GM19043 (cell line): ENCODE measurements at regions not wholly inside any gene's neighbourhood (a gene's known extent, or its start where the extent isn't known, plus 50 kb on each side); places are given as distances from the start of the nearest gene placed in this dataset.
"Not testable (repeated sequence)": the region's sequence is repeated elsewhere in the genome, so short reads cannot be mapped to it uniquely, and the experiment has no call there.

Source experiments
- ATAC-seq: cut with Tn5 transposase; IDR thresholded peaks from one replicate; pipeline ENCODE4 v1.9.1; 2021; ENCODE audit warnings: low read depth; ENCODE audit not compliant: unreplicated experiment

DNA sequence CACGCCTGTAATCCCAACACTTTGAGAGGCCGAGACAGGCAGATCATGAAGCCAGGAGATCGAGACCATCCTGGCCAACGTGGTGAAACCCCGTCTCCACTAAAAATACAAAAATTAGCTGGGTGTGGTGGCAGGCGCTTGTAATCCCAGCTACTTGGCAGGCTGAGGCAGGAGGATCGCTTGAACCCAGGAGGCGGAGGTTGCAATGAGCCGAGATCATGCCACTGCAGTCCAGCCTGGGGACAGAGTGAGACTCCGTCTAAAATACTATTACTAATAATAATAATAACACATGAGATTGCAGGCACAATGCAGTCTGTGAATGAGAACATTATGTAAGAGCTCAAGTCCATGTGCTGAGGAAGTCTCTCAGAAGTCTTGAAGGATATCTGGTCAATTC lies 1684.4 kb downstream of the SPATA31A7 start:
- not testable (repeated sequence) for ATAC-seq

DNA sequence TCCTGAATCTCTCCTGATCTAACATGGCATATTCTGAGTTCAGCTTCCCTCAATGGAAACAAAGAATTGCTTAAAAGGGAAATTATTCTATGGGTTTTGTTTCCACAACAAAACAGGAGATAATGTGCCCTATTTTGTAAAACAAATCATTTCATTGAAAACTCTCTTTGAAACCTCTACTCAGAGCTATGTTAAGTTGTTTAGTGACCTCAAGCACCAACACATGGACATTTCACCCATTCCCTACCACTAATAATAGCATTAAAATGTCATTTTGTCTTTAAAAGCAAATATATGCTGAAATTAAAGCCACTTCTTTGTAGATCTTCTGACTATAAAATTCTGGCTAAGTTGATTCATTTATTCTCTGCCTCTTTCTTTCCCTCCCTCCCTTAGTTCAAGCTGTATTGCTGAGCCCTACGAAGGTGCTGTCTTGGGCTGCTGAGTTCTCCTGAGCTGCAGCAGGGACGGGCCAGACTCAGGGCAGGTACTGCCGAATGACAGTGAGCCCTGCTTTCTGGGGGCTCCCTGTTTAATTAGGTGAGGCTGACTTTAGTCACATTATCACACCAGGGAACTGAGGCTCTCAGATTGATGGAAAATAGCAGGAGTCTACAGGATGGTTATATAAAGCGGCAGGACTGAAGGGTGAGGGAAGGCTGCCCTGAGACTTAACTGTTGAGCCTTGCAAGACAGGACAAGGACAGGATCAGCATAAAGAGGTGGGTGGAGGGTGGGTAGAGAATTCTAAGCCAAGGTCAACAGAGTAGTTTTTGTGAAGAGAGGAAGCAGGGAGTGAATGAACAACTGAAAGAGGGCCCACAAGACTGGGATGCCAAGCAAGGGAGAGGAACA lies 1685.1 kb downstream of the SPATA31A7 start:
- not testable (repeated sequence) for ATAC-seq

DNA sequence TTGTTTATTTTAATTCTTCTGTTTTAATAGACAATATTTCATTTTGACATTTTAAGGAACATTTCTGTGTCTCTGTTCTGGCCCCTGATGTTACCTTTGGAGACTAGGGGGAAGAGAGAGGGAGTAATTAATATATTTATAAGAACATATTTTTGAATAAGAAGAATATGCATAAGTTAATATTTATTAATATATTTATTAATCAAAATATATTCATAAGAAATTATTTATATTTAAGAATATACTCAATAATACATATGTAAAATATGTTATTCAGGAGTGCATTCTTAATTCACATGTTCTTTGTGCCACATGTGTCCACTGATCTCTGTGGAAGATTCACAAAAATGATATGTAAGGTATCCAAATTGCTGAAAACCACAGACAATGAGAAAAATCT lies 1687.7 kb downstream of the SPATA31A7 start:
- not testable (repeated sequence) for ATAC-seq

DNA sequence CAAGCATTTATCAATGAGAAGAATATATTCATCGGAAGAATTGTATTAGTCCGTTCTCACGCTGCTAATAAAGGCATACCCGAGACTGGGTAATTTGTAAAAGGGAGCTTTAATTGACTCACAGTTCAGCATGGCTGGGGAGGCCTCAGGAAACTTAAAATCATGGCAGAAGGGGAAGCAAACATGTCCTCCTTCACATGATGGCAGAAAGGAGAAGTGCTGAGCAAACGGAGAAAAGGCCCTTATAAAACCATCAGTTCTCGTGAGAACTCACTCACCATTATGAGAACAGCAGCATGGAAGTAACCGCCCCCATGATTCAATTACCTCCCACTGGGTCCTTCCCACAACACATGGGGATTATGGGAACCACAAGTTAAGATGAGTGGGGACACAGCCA lies 1688.2 kb downstream of the SPATA31A7 start:
- not testable (repeated sequence) for ATAC-seq

DNA sequence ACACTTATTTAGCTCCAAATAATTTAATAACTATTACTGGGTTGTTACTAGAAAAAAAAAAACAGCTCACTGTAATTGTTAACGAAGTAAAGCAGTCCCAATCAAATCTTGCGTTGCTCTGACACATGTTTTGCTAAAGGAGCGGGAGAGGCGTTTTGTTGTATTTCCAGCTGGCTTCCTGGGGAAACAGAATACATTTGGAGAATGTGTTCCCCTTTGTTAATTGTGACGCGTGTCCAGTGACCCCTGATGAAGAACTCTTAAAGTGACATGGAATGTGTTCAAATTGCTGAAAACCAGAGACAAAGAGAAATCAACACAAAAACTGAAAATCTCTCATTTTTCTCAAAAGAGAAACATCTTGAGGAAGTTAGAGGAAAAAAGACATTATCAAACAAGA lies 1690.6 kb downstream of the SPATA31A7 start:
- not testable (repeated sequence) for ATAC-seq

DNA sequence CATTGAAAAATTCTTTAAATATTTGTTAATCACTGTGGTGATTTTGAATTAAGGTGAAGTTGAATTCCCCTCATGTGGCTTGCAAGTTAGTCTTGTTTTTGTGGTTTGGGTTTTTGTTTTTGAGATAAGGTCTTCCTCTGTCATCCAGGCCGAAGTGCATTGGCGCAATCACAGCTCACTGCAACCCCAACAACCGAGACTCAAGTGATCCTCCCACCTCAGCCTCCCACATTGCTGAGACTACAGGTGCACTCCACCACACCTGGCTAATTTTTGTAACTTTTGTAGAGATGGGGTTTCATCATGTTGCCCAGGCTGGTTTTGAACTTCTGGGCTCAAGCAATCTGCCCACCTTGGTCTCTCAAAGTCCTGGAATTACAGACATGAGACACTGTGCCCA lies 1691.1 kb downstream of the SPATA31A7 start:
- not testable (repeated sequence) for ATAC-seq

DNA sequence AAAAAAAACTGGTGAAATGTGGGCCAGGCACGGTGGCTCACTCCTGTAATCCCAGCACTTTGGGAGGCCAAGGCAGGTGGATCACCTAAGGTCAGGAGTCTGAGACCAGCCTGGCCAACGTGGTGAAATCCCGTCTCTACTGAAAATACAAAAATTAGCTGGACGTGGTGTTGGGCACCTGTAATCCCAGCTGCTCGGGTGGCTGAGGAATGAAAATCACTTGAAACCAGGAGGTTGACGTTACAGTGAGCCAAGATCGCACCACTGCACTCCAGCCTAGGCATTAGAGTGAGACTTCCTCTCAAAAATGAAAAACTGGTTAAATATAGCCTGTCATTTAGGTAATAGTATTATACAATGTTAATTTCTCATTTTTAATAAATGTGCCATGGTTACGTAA lies 1692.0 kb downstream of the SPATA31A7 start:
- not testable (repeated sequence) for ATAC-seq

DNA sequence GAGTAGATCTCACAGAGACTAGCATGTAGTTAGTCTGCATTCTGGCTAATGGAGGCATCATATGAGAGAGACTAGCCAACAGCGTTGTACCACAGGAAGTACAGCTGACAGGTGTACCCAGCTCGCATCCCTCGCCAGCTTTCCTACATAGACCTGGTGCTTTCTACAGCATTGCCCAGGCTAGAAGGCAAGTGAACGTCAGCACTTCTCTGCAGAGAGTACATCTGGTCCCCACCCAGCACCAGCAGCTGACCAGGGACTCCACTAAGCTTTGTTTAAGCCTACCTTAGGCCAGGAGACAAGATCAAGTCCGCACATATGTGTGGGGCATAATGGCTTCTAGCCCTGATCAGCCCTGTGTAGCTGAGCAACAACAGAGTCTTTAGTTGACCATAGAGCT lies 1692.9 kb downstream of the SPATA31A7 start:
- not testable (repeated sequence) for ATAC-seq

DNA sequence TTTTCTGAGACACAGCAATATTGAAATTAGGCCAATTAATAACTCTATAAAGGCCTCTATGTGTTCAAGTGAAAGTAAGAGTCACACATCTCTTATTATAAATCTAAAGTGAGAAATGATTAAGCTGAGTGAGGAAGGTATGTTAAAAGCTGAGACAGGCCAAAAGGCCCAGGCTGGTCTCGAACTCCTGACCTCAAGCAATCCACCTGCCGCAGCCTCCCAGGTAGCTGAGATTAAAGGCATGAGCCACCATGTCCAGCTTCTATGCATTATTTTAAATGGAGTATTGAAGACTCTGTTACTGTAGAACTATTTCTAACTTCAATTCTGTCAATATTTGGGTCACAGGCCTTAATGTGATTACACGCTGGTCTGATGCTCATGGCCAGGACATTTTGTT lies 1706.9 kb downstream of the SPATA31A7 start:
- not testable (repeated sequence) for ATAC-seq

DNA sequence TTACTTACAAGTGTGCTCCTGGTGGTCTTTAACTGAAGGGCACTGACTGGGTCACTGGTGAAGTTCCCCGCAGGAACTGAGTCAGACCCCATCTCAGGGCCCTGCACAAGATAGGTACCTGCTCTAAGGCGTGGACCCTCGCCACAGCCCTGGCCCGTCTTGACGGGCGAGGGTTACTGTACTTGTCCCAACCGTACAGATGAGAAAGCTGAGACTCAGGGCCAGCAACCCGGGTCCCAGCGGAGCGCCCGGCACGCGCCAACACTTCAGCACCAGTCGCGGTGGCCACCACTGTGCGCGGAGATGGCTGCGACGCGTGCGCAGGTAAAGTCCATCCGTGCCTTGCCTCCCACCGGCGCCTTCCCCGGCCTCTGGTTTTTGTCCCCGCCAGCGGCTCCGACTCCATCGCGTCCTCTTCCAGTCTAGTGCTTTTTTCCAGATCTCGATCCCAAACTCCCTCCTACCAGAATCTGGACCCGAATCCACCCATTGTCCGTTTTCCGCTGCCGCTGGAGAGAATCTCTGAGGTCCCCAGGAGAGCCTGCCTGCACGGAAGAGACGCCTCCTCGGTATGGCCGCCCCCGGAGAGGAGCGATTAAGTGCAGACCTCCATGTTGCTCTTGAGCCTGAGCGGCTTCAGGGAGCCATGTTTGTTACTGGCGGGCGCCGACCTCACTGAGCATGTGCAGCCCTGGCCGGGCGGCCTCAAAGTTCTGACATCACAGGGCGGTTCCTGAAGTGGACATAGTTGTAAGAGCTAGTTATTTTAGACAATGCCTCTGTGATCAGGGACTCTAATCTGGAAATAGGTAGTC lies 1707.8 kb downstream of the SPATA31A7 start:
- ATAC-seq = not testable (repeated sequence)

DNA sequence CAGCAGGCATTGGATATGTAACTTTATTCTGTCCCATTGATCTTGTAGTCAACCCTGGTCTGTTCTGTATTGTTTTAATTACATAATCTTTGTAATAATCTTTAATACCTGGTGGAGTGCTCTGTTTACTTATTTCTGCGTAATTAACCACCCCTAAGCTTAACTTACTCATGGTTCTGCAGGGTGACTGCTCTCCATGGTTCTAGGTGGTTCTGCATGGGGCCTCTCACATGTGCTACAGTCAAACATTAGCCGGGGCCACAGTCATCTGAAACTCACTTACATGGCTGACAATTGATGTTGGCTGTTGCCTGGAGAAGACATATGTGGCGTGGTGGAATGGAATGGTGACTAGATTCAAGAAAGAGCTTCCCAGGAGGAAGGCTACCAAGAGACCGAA lies 1709.8 kb downstream of the SPATA31A7 start:
- not testable (repeated sequence) for ATAC-seq

DNA sequence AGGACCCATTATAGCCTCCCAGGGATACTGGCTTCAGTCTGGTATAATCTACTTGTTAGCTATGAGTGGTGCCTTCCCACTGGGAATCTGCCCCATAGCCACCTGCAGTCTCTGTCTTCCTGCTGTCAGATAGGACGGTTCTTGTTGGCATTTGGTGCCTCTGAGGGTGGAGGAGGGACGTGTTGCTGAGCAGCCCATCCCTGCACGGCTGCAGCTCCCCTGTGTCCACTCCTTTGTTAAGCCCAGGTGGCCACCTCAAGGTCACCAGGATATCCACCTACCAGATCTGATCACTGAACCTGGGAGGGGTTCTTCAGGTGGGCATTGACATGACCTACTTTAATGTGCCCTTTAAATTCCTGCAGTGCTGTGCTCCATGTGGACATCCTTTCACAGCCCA lies 1714.2 kb downstream of the SPATA31A7 start:
- not testable (repeated sequence) for ATAC-seq

DNA sequence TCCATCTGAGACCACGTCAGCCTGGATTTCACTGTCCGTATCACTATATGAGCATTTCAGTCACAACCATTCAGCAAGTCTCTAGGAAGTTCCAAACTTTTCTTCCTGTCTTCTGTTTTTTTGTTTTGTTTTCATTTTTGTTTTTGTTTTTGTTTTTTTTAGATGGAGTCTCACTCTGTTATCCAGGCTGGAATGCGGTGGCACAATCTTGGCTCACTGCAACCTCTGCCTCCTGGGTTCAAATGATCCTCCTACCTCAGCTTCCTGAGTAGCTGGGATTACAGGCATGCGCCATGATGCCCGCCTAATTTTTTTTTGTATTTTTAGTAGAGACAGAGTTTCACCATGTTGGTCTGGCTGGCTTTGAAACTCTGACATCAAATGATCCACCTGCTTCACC lies 1715.9 kb downstream of the SPATA31A7 start:
- not testable (repeated sequence) for ATAC-seq

DNA sequence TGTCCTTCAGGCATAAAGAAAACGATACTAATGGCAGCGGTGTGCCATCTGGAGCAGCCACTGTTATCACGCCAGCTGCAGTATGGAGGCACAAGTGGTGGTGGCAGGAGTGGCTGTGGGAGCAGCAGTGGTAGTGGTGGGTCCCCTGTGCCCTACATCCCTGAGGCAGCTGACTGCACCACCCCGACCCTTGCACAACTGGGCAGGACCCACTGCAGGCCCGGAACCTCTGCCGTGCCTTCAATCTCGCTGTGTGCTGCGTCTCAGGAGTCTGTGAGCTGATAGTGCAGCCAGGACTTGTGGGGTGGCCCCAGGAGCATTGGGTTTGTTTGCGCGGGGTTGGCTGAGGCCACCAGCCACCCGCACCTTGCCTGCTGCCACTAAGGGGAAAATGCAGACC lies 1718.0 kb downstream of the SPATA31A7 start:
- ATAC-seq = not testable (repeated sequence)

DNA sequence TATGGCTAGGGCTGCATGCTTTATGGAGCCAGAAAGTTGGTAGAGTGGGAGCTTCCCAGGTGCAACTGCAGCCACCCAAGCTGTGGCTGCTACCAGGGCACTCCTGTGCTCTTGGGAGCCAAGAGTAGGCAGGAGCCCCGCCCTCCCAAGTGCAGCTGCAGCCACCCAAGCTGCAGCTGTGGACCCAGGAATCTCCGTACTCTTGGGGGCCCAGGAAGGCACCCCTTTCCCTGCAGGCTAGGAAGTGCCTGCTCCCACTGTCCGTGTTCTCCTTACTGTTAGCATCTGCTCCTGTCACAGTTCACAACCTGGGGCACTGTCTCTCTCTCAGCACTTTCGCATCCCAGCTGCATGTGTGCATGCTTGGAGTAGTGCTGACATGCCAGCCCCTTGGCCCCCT lies 1718.4 kb downstream of the SPATA31A7 start:
- ATAC-seq = not testable (repeated sequence)

DNA sequence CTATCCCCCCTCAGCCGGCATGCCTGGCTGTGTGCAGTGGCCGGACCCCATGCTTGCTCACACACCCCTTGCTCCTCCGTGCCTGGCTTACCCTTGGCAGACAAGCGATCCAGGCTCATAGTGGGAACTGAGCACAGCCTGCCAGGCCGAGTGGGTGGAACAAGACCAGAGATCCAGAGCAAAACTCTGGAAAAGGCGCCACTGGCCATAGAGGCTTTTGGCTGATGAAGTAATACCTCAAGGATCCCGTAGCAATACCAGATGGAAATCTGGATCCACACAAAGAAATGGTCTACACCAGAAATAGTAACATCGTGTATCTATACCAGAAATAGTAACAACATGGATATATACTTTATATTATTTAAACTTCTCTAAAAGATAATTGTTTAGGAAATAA lies 1719.6 kb downstream of the SPATA31A7 start:
- not testable (repeated sequence) for ATAC-seq

DNA sequence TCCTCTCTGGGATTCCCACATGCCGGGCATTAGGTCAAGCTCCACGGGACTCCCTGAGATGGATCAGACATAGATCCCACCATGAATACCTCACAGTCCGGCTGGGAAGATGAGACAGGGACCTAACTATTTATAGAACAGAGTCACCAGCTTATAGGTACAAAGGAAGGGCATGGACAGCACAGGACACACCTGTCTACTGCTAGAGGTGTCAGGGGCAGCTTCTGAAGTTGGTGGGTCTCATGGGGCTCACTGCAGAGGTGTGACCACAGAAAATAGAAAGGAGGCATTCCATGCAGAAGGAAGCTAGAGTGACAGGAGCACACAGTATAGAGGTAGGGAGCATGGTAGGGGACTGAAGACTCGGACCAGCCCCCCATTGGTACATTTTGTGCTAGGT lies 1722.4 kb downstream of the SPATA31A7 start:
- not testable (repeated sequence) for ATAC-seq

DNA sequence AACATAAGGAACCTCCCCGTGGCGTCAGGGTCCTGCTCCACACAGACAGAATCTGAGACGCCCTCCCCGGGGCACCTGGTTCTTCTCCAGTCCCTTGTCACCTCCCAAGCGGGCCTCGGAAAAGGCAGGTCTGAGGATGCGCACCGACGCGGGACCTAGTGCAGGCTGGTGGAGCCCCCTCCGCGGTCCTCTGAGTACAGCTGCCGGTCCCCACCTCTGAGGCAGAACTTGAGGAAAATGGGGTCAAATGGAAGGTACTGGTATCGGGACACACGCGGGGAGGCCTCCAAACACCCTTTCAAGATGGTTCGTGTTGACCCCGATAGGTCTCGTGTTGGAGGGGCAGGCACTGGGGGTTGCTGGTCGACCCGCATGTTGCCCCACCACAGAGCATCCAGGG lies 1725.3 kb downstream of the SPATA31A7 start:
- not testable (repeated sequence) for ATAC-seq

DNA sequence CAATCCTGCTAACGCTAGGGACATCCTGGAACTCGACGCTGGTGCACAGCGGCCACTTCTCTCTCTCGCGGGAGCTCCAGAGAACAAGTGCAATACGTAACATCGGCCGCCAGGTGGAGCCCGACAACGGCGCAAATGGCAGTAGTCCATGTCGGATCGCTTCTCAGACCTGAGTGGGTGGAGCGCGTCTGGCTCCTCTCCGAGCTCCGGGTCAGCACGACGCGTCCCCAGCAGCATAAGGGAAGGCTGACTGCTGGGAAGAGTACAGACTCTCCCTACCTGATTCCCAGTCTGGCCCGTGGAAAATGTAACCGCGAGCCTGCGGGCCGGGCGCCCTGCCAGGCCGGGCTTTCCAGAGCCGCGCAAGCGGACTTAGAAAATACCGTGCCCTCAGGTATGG lies 1725.8 kb downstream of the SPATA31A7 start:
- ATAC-seq = peak; percentile 100

DNA sequence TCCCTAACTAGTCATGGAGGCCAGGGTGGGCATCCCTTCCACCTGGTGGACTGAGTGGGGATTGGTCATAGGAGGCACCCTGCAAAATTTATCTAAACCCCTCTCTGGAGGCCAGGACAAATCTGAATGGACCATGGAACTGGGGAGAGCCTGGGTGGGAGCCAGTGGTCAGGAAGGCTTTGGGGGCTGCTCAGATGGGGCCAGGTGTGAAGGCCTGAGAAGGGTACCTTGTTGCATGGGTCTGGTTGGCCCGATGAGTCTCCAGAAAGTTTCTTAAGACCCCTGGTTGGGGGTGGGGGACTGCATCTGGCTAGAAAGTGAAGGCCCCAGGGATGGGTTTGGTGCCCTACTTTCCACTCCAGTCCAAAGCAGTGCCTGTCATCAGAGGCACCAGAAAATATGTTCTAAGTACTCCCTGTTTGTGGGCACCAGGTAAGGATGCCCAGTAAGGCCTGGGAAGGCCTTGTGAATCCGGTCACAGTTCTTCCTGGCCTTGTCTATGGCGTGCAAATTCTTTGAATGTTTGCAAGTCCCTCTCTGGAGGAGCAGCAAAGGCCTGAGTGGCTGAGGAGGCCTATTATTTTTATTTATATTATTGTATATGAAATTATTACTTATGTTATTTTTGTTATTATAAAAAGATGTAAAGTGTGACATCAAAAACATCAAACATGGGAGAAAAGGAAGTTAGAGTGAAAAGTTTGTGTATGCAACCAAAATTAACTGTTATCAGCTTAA lies 1729.0 kb downstream of the SPATA31A7 start:
- not testable (repeated sequence) for ATAC-seq

DNA sequence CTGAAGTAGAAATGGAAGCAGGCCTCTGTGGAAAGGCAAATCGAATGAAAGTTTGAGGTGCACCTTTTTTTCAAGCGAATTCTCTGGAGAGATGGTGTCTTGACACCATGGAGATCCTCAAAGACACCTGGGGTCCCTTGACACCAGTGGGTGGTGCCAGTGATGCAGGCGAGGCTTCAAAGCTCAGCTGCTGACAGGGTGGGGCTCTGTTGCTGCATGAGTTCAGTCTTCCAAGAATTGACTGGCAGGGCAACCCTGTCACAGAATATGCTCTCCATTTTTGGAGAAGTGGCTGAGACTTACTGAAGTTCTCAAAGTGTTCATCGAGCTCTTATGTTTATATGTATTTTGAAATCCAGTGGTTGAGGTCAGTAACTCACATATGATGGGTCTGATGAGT lies 1741.6 kb downstream of the SPATA31A7 start:
- ATAC-seq = not testable (repeated sequence)
